ENCODE measurements at regions not wholly inside any gene's neighbourhood (a gene's known extent, or its start where the extent isn't known, plus 50 kb on each side); places are given as distances from the start of the nearest gene placed in this dataset.
"Not testable (repeated sequence)": the region's sequence is repeated elsewhere in the genome, so short reads cannot be mapped to it uniquely, and the experiment has no call there.

GRCh38 chr1:181248361-181248760, 159.9 kb downstream of the IER5 start:
- TF ChIP-seq, protein P1, sequence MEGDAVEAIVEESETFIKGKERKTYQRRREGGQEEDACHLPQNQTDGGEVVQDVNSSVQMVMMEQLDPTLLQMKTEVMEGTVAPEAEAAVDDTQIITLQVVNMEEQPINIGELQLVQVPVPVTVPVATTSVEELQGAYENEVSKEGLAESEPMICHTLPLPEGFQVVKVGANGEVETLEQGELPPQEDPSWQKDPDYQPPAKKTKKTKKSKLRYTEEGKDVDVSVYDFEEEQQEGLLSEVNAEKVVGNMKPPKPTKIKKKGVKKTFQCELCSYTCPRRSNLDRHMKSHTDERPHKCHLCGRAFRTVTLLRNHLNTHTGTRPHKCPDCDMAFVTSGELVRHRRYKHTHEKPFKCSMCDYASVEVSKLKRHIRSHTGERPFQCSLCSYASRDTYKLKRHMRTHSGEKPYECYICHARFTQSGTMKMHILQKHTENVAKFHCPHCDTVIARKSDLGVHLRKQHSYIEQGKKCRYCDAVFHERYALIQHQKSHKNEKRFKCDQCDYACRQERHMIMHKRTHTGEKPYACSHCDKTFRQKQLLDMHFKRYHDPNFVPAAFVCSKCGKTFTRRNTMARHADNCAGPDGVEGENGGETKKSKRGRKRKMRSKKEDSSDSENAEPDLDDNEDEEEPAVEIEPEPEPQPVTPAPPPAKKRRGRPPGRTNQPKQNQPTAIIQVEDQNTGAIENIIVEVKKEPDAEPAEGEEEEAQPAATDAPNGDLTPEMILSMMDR (conservative IDR thresholded peaks at IDR 0.05; ENCODE audit: low read length): not testable (repeated sequence)
- not testable (repeated sequence) for TF ChIP-seq EZH2phosphoT487 (IDR thresholded peaks at IDR 0.05; ENCODE audit: borderline replicate concordance)

Data from Loucy (cell line).